Stimulated activated naive CD4-positive, alpha-beta T cell (primary cell): ENCODE measurements at regions not wholly inside any gene's neighbourhood (a gene's known extent, or its start where the extent isn't known, plus 50 kb on each side); places are given as distances from the start of the nearest gene placed in this dataset.
A peak's percentile ranks its signal among the peaks of the same experiment; 100 is the strongest.
"Not testable (repeated sequence)": the region's sequence is repeated elsewhere in the genome, so short reads cannot be mapped to it uniquely, and the experiment has no call there.

Source experiments
- DNase-seq, 6 experiments: peaks; one replicate each; lab custom pipeline; 2025; lab: John Stamatoyannopoulos, UW

DNA sequence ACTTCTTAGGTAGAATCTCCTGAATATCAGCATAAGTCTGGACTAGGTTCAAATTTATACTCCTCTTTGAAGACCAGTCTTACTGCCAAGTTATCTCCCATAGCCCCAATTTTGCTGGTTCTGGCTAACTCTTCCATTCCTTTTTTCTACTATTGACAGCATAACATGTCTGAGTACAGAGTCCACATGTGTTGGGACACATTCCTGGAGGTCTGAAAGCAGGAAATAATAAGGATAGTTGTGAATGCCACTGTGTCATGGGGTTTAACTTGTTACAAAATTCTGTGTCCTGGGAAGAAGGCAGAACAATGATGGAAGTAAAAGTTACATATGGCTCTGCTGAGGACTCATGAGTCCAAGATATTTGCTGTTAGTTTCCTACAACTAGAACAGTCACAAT lies 57.4 kb upstream of the ZBTB20 start:
- no peak for DNase-seq

DNA sequence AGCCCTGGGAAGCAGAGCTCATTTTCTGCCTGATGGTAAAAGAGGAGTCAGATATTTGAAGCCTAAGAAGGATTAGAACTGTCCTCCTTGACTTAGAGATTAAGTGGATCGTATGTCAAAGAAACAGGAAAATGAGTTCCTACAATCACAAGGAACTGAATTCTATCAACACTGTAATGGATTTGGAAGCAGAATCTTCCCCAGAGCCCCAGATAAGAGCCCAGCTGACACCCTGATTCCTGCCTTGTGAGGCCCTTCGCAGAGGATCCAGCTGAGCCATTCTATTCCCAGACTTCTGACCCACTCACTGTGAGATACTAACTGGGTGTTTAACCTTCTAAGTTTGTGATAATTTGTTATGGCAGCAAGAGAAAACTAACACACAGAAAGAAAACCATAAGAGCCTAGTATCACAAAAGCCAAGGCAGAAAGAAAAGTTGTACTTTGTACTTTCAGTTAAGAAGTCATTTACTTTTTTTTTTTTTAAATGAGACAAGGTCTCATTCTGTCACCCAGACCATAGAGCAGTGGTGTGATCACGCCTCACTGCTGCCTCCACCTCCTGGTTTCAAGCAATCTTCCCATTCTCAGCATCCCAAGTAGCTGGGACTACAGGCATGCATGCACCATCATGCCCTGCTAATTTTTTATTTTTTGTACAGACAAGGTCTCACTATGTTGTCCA lies 61.1 kb upstream of the ZBTB20 start:
- DNase-seq, result no peak

DNA sequence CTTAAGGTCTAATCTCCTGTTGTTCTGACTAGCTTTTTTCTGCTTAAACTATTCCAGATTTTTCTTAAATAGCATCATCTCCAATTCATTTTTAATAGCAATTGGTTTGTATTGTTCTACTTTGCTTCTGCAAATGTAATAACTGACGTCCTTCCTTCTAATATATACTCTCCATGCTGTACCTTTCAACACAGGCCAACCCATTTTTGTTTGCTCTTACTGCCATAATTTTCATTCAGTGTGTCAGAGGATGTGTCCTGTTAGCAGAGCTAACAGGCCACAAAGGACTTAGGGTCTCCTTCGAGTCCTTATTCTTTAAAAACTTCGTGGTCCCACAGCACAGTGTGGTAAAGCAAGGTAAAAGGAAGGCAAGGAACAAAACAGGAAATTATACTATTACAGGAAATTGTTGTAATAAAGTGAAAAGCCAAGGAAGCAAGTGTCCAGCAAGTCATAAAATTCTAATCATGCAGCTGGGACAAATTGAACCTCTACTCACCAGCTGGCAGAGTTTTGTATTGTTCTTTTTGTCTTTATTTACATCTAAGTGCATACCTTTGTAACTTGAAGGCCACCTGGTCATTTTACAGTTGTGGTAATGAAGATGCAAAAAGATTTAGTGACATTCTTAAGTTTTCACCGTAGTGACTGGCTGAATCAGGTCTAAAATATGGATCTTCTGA lies 64.9 kb upstream of the ZBTB20 start:
- no peak for DNase-seq

DNA sequence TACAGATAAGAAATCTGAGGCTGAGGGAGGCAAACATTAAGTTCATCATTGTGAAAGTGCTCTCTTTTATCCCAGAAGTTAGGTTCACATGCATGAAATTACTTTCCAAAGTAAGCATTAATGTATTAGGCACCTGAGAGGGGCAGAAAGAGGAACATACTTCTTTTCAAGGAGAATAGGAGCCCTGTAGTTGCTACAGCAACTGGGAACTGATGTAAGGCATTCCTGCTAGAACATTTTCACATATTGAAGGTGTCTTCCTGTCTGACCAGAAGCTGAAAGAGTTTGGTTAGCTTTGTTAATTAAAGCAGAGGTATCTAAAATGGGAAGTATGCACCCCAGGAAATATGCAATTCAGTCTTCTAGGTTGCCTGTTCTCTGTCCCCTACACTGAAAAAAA lies 65.5 kb upstream of the ZBTB20 start:
- no peak for DNase-seq

DNA sequence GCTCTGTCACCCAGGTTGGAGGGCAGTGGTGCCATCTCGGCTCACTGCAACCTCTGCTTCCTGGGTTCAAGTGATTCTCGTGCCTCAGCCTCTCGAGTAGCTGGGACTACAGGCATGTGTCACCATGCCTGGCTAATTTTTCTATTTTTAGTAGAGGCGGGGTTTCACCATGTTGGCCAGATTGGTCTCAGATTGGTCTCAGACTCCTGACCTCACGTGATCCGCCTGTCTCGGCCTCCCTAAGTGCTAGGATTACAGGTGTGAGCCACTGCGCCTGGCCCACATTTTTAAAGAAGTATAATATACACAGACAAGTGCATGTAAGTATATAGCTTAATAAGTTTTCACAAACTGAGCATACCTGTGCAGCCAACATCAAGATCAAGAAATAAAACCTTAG lies 66.0 kb upstream of the ZBTB20 start:
- DNase-seq, result not testable (repeated sequence)

DNA sequence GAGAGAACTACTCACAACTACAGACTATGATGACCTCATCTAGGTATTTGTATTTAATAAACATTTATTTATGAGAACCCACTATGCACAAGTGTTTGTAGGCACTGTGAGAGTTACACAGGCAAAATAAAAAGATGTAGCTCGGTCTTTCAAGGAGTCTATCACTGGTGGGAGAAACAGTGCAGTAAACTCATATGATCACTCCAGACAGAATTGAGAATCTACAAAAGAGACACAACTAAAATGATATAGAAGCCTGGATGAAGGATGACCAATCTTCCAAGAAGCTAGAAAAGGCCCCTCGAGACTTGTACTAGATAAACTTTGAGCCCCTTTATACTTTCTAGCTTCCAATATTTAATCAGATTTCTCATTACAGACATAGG lies 70.2 kb upstream of the ZBTB20 start:
- no peak for DNase-seq

DNA sequence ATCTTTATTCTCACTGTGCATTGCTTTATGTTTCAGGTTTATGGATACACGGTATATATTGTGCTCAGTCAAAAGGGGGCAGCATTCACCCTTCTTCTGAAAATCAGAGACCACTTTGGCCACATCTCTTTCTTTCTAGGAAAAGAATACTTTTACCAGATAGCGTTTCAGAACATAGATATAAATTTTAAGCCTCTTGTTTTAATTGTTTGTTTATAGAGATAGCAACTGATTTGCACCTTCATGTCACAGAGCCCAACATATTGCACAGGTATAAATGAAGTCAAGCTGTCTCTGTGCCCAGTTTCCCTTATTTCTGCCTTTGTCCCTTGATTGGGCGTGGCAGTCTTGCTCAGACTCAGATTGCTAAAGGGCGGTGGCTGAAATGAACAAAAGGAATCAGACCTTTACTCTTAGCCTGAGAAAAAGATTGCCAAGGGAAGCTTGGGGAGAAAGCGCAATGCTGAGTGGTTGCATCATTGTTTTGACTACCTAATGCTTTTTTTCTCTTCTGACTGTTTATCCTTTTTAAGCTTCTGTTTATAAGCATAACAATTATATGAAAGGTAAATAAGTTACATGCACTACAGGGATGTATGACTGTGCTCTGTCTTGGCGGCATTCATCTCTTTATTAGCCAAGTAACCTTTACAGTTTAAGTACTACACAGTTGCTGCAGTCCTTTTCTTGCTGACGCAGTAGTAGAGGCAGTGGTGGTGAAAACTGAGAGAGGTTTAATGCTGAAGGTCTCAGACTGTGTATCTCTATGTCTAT lies 70.8 kb upstream of the ZBTB20 start:
- peak in 2 of 6 experiments; percentile 1 for DNase-seq

DNA sequence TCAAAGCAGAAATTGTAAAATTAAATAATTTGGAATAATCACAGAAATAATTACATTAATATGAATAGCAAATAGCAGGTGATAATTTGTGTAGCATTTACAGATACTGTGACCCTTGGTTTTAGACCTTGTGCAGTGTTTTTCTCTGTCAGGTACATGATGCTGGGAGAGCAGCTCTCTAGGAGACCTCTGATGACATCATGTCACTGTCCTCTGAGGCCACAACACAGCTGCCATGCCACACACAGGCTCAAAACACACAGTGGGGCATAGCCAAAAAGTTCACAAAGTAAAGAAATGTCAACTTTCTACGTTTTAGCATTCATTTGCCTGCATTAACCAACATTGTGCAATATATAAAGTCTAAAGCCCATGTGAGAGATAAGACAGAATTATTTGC lies 71.8 kb upstream of the ZBTB20 start:
- no peak for DNase-seq

DNA sequence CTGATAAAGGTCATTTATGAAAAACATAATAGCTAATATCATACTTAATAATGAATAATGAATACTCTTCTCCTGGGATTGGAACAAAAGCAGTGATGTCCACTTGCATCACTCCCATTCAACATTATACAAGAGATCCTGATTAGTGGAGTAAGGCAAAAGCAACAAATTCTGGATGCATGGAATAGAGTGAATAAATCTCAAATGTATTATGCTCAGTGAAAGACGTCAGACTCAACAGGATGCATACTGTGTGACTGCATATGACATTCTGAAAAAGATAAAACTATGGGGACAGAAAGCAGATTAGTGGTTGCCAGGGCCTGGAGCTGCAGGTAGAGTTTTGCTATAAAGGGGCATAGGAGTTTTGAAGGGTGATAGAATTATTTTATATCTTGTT lies 77.6 kb upstream of the ZBTB20 start:
- DNase-seq, result no peak

DNA sequence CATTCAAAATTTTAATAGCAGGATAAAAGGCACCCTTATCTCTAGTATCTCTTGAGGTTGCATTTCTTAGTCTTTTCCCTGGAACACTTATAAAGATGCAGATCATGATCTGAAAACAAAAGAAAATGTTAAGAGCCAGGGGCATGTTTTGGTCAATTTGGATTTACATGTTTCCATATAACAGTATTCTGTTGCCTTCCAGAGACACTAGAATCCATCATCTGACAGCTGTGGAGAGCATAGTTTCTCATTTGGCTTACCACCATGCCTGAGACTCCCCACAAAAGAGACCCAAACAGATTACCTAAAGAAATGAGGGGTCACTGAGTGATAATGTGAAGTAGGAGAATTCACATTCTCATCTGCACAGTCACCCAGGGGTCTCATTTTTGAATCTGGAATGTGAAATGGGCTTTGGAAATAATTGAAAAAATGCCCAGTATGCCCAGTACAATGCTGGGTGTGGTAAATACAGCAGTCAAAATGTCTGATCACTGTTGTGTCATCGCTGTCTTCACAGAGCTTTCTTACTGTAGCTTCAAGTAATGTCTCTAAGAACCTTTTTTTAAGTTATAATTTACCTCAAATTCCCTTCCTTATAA lies 79.9 kb upstream of the ZBTB20 start:
- DNase-seq, result no peak

DNA sequence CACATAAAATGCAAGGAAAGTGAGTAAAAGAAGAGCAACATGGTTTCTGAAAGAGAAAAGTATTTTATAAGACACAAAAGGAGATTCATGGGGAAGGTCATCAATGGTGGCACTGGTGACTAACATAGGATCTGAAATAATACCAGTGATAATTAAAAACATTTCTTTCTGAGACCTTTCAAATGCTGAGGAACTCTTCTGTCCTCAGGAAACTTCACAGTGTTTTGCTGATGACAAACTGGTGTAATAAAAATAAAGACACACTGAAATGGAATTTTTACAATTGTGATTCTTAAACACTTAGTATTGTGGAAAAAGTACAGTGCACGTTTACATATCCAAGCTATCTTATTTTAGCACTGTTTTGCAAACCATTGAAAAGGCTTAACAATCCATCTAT lies 80.4 kb upstream of the ZBTB20 start:
- DNase-seq, result no peak

DNA sequence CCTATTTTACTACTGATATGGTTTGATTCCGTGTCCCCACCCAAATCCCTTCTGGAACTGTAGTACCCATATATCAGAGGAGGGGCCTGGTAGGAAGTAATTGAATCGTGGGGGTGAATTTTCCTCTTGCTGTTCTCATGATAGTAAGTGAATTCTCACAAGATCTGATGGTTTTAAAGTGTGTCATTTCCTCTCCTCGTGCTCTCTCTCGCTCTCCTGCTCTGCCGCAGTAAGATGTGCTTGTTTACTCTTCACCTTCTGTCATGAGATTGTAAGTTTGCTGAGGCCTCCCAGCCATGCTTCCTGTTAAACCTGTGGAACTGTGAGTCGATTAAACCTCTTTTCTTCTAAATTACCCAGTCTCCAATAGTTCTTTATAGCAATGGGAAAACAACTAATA lies 81.2 kb upstream of the ZBTB20 start:
- DNase-seq, result no peak

DNA sequence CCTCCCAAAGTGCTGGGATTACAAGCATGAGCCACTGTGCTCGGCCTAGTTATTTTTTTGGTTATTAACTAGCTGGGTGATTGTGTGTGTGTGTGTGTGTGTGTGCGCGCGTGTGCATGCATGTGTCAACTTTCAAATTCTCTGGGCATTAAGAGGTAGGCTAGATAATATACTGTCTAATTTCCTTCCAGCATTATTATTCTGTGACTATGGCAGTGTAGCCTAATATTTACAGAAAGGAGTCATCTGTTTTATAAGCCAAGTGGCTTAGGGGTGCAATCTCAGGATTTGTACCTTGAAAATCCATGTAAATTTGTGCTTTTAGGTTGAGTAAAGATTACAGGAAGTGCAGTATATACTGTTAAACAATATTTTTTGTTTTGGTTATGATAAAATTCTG lies 85.1 kb upstream of the ZBTB20 start:
- no peak for DNase-seq

DNA sequence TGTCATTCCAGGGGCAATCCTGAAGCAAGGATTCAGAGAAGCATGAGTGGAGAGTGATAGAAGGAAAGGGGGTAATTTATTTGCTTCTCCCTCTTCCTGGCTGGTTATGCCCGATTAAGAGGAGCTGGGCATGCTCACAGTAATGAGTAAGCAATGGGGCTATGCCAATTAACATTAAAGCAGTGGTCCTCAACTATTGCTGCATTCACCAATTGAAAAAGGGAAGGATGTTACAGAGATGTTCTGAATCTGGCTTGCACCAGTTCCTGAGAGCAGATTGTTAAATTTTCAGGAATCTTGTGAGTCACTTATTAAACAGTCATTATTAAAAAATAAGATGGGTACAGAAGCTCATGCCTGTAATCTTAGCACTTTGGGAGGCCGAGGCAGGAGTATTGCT lies 85.9 kb upstream of the ZBTB20 start:
- DNase-seq, result no peak

DNA sequence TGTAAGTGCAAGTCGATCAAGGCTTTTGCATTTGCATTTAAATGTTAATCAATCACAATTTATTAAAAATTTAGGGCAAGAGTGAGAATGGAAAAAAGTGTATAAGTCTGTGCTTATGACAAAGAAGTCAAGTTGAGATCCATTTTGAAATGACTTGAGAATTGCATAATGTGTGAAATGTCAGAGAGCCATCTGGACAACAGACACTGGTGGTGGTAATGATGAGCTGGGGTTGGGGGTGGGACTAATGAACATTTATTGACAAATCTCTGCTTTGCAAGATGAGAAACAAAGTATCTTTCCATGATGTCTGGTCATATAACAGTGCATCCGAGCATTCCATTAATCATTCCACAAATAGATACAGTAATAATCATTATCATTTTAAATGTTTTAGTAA lies 89.4 kb upstream of the ZBTB20 start:
- no peak for DNase-seq

DNA sequence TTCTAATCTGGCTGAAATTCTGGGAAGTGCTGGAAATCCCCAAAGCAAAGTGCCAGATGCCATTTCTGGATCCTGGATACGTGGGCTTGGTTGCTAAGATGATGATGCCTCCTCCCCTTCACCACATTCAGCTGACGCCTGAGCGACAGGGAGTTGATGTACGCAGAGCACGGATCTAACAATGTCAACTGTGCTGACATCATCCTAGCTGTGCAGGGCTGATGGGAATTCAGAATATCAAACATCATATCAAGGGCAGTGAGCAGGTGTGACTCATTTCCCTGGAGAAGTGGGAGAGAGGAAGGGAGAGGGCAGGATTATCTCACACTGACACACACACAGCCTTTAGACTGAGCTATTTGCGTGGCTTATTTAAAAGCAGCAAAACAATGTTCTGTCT lies 92.6 kb upstream of the ZBTB20 start:
- no peak for DNase-seq

DNA sequence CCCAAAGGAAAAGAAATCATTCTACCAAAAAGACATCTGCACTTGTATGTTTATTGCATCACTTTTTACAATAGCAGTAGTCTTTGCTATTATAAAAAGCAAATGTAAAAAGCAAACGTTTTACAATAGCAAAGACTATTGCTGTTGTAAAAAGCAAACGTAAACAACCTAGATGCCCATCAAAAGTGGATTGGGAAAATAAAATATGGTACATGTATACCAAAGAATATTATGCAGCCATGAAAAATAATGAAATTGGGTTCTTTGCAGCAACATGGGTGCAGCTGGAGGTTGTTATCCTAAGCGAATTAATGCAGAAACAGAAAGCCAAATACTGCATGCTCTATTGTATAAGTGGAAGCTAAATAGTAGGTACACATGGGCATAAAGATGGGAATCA lies 97.3 kb upstream of the ZBTB20 start:
- DNase-seq, result no peak

DNA sequence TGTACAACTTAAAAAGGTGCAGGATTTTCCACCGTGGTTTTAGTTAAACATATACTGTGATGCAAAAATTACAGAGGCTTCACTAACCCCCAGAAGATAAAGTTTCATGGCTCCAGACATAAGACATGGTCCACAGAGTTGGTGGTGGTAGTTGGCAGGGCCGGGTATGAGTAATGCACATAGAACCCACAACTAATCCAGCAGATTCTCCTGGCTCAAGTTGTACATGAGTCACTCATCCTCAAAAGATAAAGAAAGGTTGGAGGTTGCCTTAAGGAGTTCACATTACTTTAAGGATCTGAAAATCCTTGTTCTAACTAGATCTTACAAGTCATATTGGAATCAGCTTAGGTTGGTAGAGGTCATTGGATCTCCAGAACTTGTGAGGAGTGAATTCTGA lies 98.3 kb upstream of the ZBTB20 start:
- no peak for DNase-seq

DNA sequence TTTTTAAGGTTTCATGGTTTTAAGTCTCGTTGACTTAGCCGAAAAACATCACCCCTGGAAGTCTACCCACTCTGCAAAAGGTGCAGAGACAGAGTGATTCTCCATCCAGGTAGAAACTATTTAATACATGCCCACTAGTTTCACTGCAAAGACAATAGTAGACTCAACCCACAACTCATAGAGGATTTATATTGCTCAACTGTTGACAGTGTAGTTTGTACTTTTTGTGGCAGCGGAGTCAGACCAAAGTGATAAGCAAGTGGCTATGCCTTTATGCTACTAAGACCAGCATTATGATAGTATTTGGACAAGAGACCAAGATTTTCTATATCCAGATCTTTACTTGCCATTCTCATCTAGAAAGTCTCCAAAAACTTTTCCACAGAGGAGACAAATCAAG lies 98.8 kb upstream of the ZBTB20 start:
- no peak for DNase-seq

DNA sequence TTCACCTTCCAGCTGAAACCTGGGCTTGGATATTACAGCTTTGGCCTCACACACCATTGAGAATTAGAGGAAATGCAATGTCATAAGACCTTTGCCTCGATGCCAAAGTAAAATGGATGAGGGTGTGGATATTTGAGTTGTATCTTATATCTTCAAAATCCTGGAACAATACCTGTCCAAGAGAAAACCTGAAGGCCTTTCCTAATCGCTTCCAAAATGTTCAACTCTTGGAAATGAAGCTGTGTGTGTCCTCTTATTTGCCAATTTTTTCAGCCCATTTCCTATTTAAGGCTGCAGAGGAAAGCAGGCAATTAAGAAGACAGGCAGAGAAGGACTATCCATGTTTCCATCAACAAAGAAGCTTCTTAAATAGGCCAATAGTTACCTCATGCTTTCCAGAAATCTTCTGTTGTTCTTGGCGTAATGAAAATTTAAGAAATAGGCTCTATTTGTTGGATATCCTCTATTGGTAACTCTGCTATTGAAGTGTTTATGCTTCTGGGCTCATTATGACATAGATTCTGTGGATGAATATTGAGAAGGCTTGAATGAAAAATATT lies 99.5 kb upstream of the ZBTB20 start:
- DNase-seq, result no peak

DNA sequence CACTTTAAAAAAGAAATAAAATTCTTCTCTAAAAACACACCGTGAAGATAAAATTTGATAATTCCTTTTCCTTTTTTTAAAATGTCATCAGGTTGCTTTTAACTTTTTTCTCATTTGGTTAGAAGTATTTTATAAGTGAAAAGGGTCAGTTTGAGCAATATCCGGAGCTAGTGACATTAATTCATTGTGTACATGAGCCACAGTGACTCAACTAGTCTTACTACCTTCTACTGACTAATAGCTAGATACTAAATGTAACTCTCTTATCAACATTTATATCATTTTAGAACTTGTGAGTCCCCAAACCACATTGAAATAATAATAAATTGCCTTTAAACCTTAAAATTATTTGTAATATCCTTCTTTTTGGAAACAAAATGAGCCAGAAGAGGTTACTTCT lies 101.2 kb upstream of the ZBTB20 start:
- no peak for DNase-seq

DNA sequence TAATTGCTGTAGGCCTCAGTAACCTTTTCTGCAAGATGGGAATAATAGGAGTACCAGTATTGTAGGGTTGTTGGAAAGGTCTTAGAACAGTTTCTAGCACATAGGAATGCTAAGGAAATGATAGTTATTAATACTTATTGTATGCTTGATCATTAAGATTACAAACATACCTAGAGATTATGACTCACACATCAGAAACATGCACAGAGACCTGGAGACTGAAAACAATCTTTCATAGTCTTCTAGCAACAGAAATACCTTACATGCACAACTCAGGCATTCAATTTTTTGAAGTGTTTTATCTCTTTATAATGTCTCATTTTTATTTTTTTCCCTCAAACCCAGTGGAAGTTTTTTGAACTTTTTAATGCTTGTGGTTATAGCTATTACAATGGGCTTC lies 104.4 kb upstream of the ZBTB20 start:
- DNase-seq, result no peak

DNA sequence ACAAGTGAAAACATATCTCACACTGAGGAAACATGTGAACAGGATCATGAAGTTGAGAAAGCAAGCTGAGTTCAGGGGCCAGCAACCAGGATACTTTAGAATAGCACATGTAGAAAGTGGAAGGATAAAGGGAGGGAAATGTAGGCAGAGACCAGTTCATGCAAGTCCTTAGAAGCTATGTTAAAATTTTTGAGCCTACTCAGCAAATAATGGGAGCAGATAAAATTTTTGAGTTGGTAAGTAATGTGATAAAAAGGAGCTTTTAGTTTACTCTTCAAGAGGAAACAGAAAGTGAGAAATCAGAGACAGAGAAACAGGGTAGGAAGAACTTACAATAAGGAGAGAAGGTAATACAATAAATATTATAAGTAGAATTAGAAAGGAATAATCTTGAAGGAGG lies 105.6 kb upstream of the ZBTB20 start:
- no peak for DNase-seq
